SIG-M5 (cell line): ENCODE measurements at regions not wholly inside any gene's neighbourhood (a gene's known extent, or its start where the extent isn't known, plus 50 kb on each side); places are given as distances from the start of the nearest gene placed in this dataset.

ENCODE experiments used
- DNase-seq: peaks from one replicate; lab custom pipeline; 2025; lab: John Stamatoyannopoulos, UW

GRCh38 chr6:20313051-20313450, 88.6 kb upstream of the E2F3 start:
- no peak for DNase-seq

- DNase-seq = no peak
Measured at GRCh38 chr6:20313960-20314530, 87.6 kb upstream of the E2F3 start.

- DNase-seq = no peak
Measured at GRCh38 chr6:20314866-20315845, 86.5 kb upstream of the E2F3 start.

- no peak for DNase-seq
Measured at GRCh38 chr6:20317430-20317829, 84.2 kb upstream of the E2F3 start.

- no peak for DNase-seq
Measured at GRCh38 chr6:20318851-20319387, 82.8 kb upstream of the E2F3 start.

- peak; percentile 83 for DNase-seq
Measured at GRCh38 chr6:20319520-20320357, 81.9 kb upstream of the E2F3 start.

- DNase-seq = no peak
Measured at GRCh38 chr6:20325641-20326421, 75.8 kb upstream of the E2F3 start.

GRCh38 chr6:20326422-20326728, 75.3 kb upstream of the E2F3 start:
- DNase-seq = no peak

- no peak for DNase-seq
Measured at GRCh38 chr6:20327141-20327540, 74.5 kb upstream of the E2F3 start.

GRCh38 chr6:20328266-20328923, 73.3 kb upstream of the E2F3 start:
- no peak for DNase-seq

- DNase-seq = no peak
Measured at GRCh38 chr6:20328924-20329300, 72.8 kb upstream of the E2F3 start.

- DNase-seq = no peak
Measured at GRCh38 chr6:20331042-20331441, 70.6 kb upstream of the E2F3 start.

GRCh38 chr6:20331625-20332024, 70.1 kb upstream of the E2F3 start:
- no peak for DNase-seq

GRCh38 chr6:20332441-20333006, 69.2 kb upstream of the E2F3 start:
- DNase-seq = no peak

GRCh38 chr6:20333721-20334269, 67.9 kb upstream of the E2F3 start:
- no peak for DNase-seq

- DNase-seq = no peak
Measured at GRCh38 chr6:20334334-20334733, 67.3 kb upstream of the E2F3 start.

- no peak for DNase-seq
Measured at GRCh38 chr6:20334962-20335361, 66.7 kb upstream of the E2F3 start.

GRCh38 chr6:20335872-20336271, 65.8 kb upstream of the E2F3 start:
- DNase-seq = no peak

GRCh38 chr6:20338156-20338555, 63.5 kb upstream of the E2F3 start:
- no peak for DNase-seq

- no peak for DNase-seq
Measured at GRCh38 chr6:20340068-20340848, 61.4 kb upstream of the E2F3 start.
